H1 (cell line): ENCODE measurements at regions not wholly inside any gene's neighbourhood (a gene's known extent, or its start where the extent isn't known, plus 50 kb on each side); places are given as distances from the start of the nearest gene placed in this dataset.

Source experiments
- CTCF ChIA-PET: fragments of 300-600 bp; sonication (Branson Sonifier 250); formaldehyde crosslinking; loops from one replicate; lab custom pipeline; 2021; ENCODE audit not compliant: partially characterized antibody; lab: Charles Lee
- POLR2A ChIA-PET: fragments of 300-600 bp; sonication (Branson Sonifier 250); formaldehyde crosslinking; loops from one replicate; lab custom pipeline; 2021; ENCODE audit warnings: inconsistent platforms; ENCODE audit not compliant: partially characterized antibody; lab: Charles Lee
- DNase-seq, 2 experiments: peaks; one replicate each; pipeline versions ENCODE4 v3.0.0 to v3.0.0-alpha.2; 2010 to 2022; ENCODE audit warnings: low spot score in 2 of 2, low read depth in 1 of 2, mixed read lengths in 1 of 2
- FAIRE-seq: peaks from 2 replicates; lab custom pipeline; 2011; peaks lifted over from hg19 to GRCh38; lab: Jason Lieb, UNC
- H2AFZ ChIP-seq: 2 replicates; pipeline ENCODE4 v1.8.1; 2012; ENCODE audit warnings: low read length, inconsistent platforms
- H2AK5ac ChIP-seq: 2 replicates; pipeline ENCODE4 v1.6.1; 2013; ENCODE audit warnings: low read depth, low read length
- H2BK120ac ChIP-seq: replicated peaks from 2 replicates; pipeline ENCODE3; 2013; ENCODE audit warnings: low read depth, low read length, inconsistent platforms
- H2BK12ac ChIP-seq: 2 replicates; pipeline ENCODE4 v1.6.1; 2013; ENCODE audit warnings: low read depth, low read length
- H2BK15ac ChIP-seq: 2 replicates; pipeline ENCODE4 v1.6.1; 2013; ENCODE audit warnings: low read length
- H2BK20ac ChIP-seq: 2 replicates; pipeline ENCODE4 v1.6.1; 2013; ENCODE audit warnings: low read length
- H2BK5ac ChIP-seq: 2 replicates; pipeline ENCODE4 v1.6.1; 2013; ENCODE audit warnings: low read depth, low read length
- H3K14ac ChIP-seq: 2 replicates; pipeline ENCODE4 v1.6.1; 2013; ENCODE audit warnings: inconsistent platforms; ENCODE audit not compliant: insufficient read length
- H3K18ac ChIP-seq: 2 replicates; pipeline ENCODE4 v1.6.1; 2013; ENCODE audit warnings: low read length; ENCODE audit errors: extremely low read depth
- H3K23ac ChIP-seq: 2 replicates; pipeline ENCODE4 v1.6.1; 2013; ENCODE audit warnings: inconsistent platforms; ENCODE audit not compliant: insufficient read length
- H3K23me2 ChIP-seq: 2 replicates; pipeline ENCODE4 v1.6.1; 2013; ENCODE audit warnings: low read depth, low read length
- H3K27ac ChIP-seq: 2 replicates; pipeline ENCODE4 v1.6.1; 2011; ENCODE audit warnings: low read depth, low read length, inconsistent platforms
- H3K27me3 ChIP-seq, 4 experiments: replicated peaks in 1 of 4; 1 replicate in 1 of 4; 2 replicates in 3 of 4; pipeline versions ENCODE4 v1.6.1 to v1.8.1; 2011 to 2013; ENCODE audit warnings: low read length in 3 of 4, mild to moderate bottlenecking in 3 of 4, inconsistent platforms in 2 of 4, mixed read lengths in 2 of 4, moderate library complexity in 1 of 4; ENCODE audit not compliant: control insufficient read depth in 3 of 4, insufficient read depth in 3 of 4; ENCODE audit errors: extremely low read depth in 1 of 4
- H3K36me3 ChIP-seq, 4 experiments: 2 replicates each; pipeline versions ENCODE4 v1.6.1 to v1.8.1; 2011 to 2013; ENCODE audit warnings: mild to moderate bottlenecking in 4 of 4, low read length in 3 of 4, moderate library complexity in 2 of 4, control low read depth in 1 of 4, inconsistent platforms in 1 of 4; ENCODE audit not compliant: insufficient read depth in 4 of 4, control insufficient read depth in 2 of 4
- H3K4ac ChIP-seq: replicated peaks from 2 replicates; pipeline ENCODE3; 2013; ENCODE audit warnings: low read length, low read depth, mixed read lengths, inconsistent platforms; ENCODE audit not compliant: insufficient read length
- H3K4me1 ChIP-seq, 4 experiments: replicated peaks in 1 of 4; 1 replicate in 1 of 4; 2 replicates in 3 of 4; pipeline versions ENCODE4 v1.6.1 to v1.8.1; 2011 to 2013; ENCODE audit warnings: low read length in 3 of 4, inconsistent platforms in 2 of 4, mixed read lengths in 1 of 4; ENCODE audit not compliant: insufficient read depth in 4 of 4, control insufficient read depth in 3 of 4
- H3K4me2 ChIP-seq, 2 experiments: 2 replicates each; pipeline versions ENCODE4 v1.6.1 to v1.8.1; 2011 to 2013; ENCODE audit warnings: low read depth in 2 of 2, low read length in 2 of 2, control low read depth in 1 of 2, inconsistent platforms in 1 of 2, mild to moderate bottlenecking in 1 of 2; ENCODE audit not compliant: insufficient read depth in 1 of 2
- H3K4me3 ChIP-seq, 4 experiments: fragments of 200-600, 300-600 bp in 1 of 4; sonication (generic), shearing (Covaris generic), sonication (Bioruptor Twin) in 1 of 4; 2 replicates each; pipeline versions ENCODE4 v1.5.1 to v1.8.1; 2011 to 2016; ENCODE audit warnings: low read length in 4 of 4, low read depth in 3 of 4, control low read depth in 2 of 4, inconsistent platforms in 2 of 4, mild to moderate bottlenecking in 2 of 4, mixed read lengths in 1 of 4, moderate library complexity in 1 of 4; ENCODE audit not compliant: insufficient read depth in 2 of 4; ENCODE audit errors: extremely low read depth in 1 of 4
- H3K56ac ChIP-seq: replicated peaks from 2 replicates; pipeline ENCODE3; 2013; ENCODE audit warnings: low read depth, mild to moderate bottlenecking, mixed read lengths, low read length, inconsistent platforms; ENCODE audit not compliant: insufficient read length
- H3K79me1 ChIP-seq: 2 replicates; pipeline ENCODE4 v1.6.1; 2013; ENCODE audit warnings: low read depth, low read length, control low read depth
- H3K79me2 ChIP-seq, 2 experiments: 2 replicates each; pipeline versions ENCODE4 v1.6.1 to v1.8.1; 2012 to 2013; ENCODE audit warnings: low read length in 2 of 2, mild to moderate bottlenecking in 2 of 2, inconsistent platforms in 1 of 2; ENCODE audit not compliant: insufficient read depth in 2 of 2, control insufficient read depth in 1 of 2
- H3K9ac ChIP-seq, 4 experiments: replicated peaks in 1 of 4; 1 replicate in 1 of 4; 2 replicates in 3 of 4; pipeline versions ENCODE4 v1.6.1 to v1.8.1; 2011 to 2013; ENCODE audit warnings: low read depth in 3 of 4, low read length in 3 of 4, control low read depth in 2 of 4, mild to moderate bottlenecking in 2 of 4, moderate library complexity in 2 of 4, inconsistent platforms in 1 of 4; ENCODE audit errors: extremely low read depth in 1 of 4
- H3K9me3 ChIP-seq, 2 experiments: 2 replicates each; pipeline versions ENCODE4 v1.6.1 to v1.8.1; 2012 to 2013; ENCODE audit warnings: mild to moderate bottlenecking in 2 of 2, moderate library complexity in 2 of 2, control low read depth in 1 of 2, inconsistent platforms in 1 of 2, low read depth in 1 of 2, low read length in 1 of 2, mixed read lengths in 1 of 2; ENCODE audit not compliant: insufficient read depth in 2 of 2
- H4K20me1 ChIP-seq, 2 experiments: replicated peaks in 1 of 2; 2 replicates each; pipeline versions ENCODE3 to v1.8.1; 2011 to 2013; ENCODE audit warnings: inconsistent platforms in 2 of 2, low read length in 2 of 2, mild to moderate bottlenecking in 1 of 2; ENCODE audit not compliant: insufficient read depth in 2 of 2, control insufficient read depth in 1 of 2
- H4K5ac ChIP-seq: 2 replicates; pipeline ENCODE4 v1.6.1; 2013; ENCODE audit warnings: low read length, low read depth, mixed read lengths, inconsistent platforms; ENCODE audit not compliant: insufficient read length
- H4K8ac ChIP-seq: 2 replicates; pipeline ENCODE4 v1.8.0; 2013; ENCODE audit warnings: mild to moderate bottlenecking, moderate library complexity, low read length, inconsistent platforms; ENCODE audit not compliant: insufficient read depth; ENCODE audit errors: extremely low read depth
- H4K91ac ChIP-seq: replicated peaks from 2 replicates; pipeline ENCODE3; 2013; ENCODE audit warnings: low read length, mixed read lengths, inconsistent platforms; ENCODE audit not compliant: insufficient read length
- CHD1 ChIP-seq: IDR thresholded peaks from 2 replicates; pipeline ENCODE4 v1.6.1; 2012; ENCODE audit warnings: low read depth, low read length, improper control_type of control experiment
- CHD2 ChIP-seq: IDR thresholded peaks from 2 replicates; pipeline ENCODE4 v1.6.1; 2012; ENCODE audit warnings: low read length, improper control_type of control experiment
- EGR1 ChIP-seq: IDR thresholded peaks from 2 replicates; pipeline ENCODE4 v1.6.1; 2011; ENCODE audit warnings: low read depth, low read length, borderline replicate concordance
- GABPA ChIP-seq: IDR thresholded peaks from 2 replicates; pipeline ENCODE4 v1.6.1; 2011; ENCODE audit warnings: mild to moderate bottlenecking, low read length, moderate library complexity, borderline replicate concordance; ENCODE audit not compliant: insufficient read depth
- PHF8 ChIP-seq: fragments of 200-600 bp; sonication (generic); conservative IDR thresholded peaks from 2 replicates; pipeline ENCODE4 v1.7.1; 2012; ENCODE audit warnings: low read depth, mild to moderate bottlenecking, inconsistent platforms, low read length, moderate library complexity
- RAD21 ChIP-seq, 2 experiments: IDR thresholded peaks in 1 of 2; conservative IDR thresholded peaks in 1 of 2; 2 replicates each; pipeline ENCODE4 v1.6.1; 2011; ENCODE audit warnings: low read depth in 2 of 2, low read length in 2 of 2, improper control_type of control experiment in 1 of 2, inconsistent platforms in 1 of 2, mild to moderate bottlenecking in 1 of 2, moderate library complexity in 1 of 2
- SRF ChIP-seq: IDR thresholded peaks from 2 replicates; pipeline ENCODE4 v1.6.1; 2011; ENCODE audit warnings: mild to moderate bottlenecking, low read depth, low read length, moderate library complexity
- TAF7 ChIP-seq: optimal IDR thresholded peaks from 2 replicates; pipeline ENCODE3; 2011; ENCODE audit warnings: low read depth, mild to moderate bottlenecking, inconsistent platforms, low read length, moderate library complexity, borderline replicate concordance
- ZNF274 ChIP-seq: IDR thresholded peaks from 2 replicates; pipeline ENCODE4 v1.7.0; 2012; ENCODE audit warnings: low read length, borderline replicate concordance; ENCODE audit errors: extremely low read depth
- WGBS, 2 experiments: shearing (Covaris generic) in 1 of 2; methylation state at CpG; one replicate each; pipeline versions ENCODE4 v1.1.6 to v1.1.7; 2013 to 2015; ENCODE audit warnings: low lambda C conversion rate in 2 of 2, mixed read lengths in 2 of 2, inconsistent platforms in 1 of 2, low coverage in 1 of 2, missing lambda C conversion rate in 1 of 2; ENCODE audit not compliant: insufficient replicate concordance in 2 of 2, insufficient coverage in 1 of 2, insufficient read length in 1 of 2; ENCODE audit errors: extremely low coverage in 1 of 2, missing lambda C conversion rate in 1 of 2; 5-methylcytosine and 5-hydroxymethylcytosine counted together
- TF ChIP-seq, protein P1 (sequence below): IDR thresholded peaks from 2 replicates; pipeline ENCODE4 v1.6.1; 2012; ENCODE audit warnings: low read length, inconsistent platforms
- TF ChIP-seq, protein P2 (sequence below): IDR thresholded peaks from 2 replicates; pipeline ENCODE4 v1.6.1; 2011; ENCODE audit warnings: low read length, improper control_type of control experiment

DNA sequence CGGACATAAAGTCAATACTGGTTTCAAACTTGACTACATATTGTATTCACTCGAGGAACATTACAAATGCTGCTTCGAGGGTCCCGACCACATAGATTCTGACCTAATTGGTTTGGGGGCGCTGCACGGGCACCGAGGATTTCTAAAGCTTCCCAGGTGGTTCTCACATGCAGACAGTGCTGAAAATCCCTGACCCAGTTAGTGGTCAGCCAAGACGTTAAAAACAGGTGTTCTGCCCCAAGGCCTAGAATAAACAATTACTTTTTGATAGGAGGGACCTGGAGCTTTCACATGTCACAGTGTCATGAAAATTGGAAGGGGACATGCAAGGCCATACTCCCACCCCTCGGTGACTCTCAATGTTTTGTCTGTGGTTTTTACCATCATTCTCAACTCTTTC, 368.9 kb downstream of the RNF144A start:
- Histone ChIP-seq H2AK5ac (no peak overlapping the region), H3K4ac (no peak overlapping the region), H2BK120ac (no peak overlapping the region), H2AFZ (no peak overlapping the region), H3K36me3 (no peaks in the 10 kb centered on the region), H3K27me3 (no peaks in the 10 kb centered on the region), H3K79me1 (no peaks in the 10 kb centered on the region), H3K4me1 (peaks cover 0 to 4% (median 0%) of the 10 kb centered on the region in 4 experiments; a peak in 2 of 7 replicates), H4K91ac (no peak overlapping the region), H2BK12ac (no peak overlapping the region), H2BK20ac (no peak overlapping the region), H3K9me3 (no peaks in the 10 kb centered on the region), H3K27ac (no peak overlapping the region), H3K23me2 (no peaks in the 10 kb centered on the region), H3K79me2 (no peaks in the 10 kb centered on the region), H4K8ac (no peak overlapping the region), H2BK15ac (no peak overlapping the region), H4K20me1 (no peaks in the 10 kb centered on the region), H3K18ac (no peak overlapping the region), H3K23ac (no peak overlapping the region), H2BK5ac (no peak overlapping the region), H3K4me2 (no peak overlapping the region), H3K4me3 (no peak overlapping the region), H3K14ac (no peak overlapping the region), H3K9ac (no peak overlapping the region), H3K56ac (no peak overlapping the region), H4K5ac (no peak overlapping the region)
- 96% methylated on average over 9 of the region's 9 CpGs; no CpG with 5 or more reads in 1 of the 2 experiments for WGBS, 2 experiments
- ChIA-PET POLR2A (no interaction called here), CTCF (interaction anchor here (1.4 to 2.0 kb wide), 2 partner anchors 10 to 73 kb away, joined by 3 to 7 read pairs; no protein-coding TSS in a partner anchor)
- FAIRE-seq (no peak), DNase-seq (no peak)
- TF ChIP-seq SRF (no peak), PHF8 (no peak), GABPA (no peak), ZNF274 (no peak), RAD21 (IDR thresholded peaks at IDR 0.05 in 1 of 2, conservative IDR thresholded peaks at IDR 0.05 in 1 of 2; ENCODE audit: low read depth in 2 of 2, low read length in 2 of 2) (no peak), CHD2 (no peak), EGR1 (no peak), TAF7 (no peak), CHD1 (no peak)
- TF ChIP-seq, protein P1, sequence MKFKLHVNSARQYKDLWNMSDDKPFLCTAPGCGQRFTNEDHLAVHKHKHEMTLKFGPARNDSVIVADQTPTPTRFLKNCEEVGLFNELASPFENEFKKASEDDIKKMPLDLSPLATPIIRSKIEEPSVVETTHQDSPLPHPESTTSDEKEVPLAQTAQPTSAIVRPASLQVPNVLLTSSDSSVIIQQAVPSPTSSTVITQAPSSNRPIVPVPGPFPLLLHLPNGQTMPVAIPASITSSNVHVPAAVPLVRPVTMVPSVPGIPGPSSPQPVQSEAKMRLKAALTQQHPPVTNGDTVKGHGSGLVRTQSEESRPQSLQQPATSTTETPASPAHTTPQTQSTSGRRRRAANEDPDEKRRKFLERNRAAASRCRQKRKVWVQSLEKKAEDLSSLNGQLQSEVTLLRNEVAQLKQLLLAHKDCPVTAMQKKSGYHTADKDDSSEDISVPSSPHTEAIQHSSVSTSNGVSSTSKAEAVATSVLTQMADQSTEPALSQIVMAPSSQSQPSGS: no peak
- TF ChIP-seq, protein P2, sequence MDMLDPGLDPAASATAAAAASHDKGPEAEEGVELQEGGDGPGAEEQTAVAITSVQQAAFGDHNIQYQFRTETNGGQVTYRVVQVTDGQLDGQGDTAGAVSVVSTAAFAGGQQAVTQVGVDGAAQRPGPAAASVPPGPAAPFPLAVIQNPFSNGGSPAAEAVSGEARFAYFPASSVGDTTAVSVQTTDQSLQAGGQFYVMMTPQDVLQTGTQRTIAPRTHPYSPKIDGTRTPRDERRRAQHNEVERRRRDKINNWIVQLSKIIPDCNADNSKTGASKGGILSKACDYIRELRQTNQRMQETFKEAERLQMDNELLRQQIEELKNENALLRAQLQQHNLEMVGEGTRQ: no peak
